ENCODE measurements at regions not wholly inside any gene's neighbourhood (a gene's known extent, or its start where the extent isn't known, plus 50 kb on each side); places are given as distances from the start of the nearest gene placed in this dataset.
"Not testable (repeated sequence)": the region's sequence is repeated elsewhere in the genome, so short reads cannot be mapped to it uniquely, and the experiment has no call there.

DNA sequence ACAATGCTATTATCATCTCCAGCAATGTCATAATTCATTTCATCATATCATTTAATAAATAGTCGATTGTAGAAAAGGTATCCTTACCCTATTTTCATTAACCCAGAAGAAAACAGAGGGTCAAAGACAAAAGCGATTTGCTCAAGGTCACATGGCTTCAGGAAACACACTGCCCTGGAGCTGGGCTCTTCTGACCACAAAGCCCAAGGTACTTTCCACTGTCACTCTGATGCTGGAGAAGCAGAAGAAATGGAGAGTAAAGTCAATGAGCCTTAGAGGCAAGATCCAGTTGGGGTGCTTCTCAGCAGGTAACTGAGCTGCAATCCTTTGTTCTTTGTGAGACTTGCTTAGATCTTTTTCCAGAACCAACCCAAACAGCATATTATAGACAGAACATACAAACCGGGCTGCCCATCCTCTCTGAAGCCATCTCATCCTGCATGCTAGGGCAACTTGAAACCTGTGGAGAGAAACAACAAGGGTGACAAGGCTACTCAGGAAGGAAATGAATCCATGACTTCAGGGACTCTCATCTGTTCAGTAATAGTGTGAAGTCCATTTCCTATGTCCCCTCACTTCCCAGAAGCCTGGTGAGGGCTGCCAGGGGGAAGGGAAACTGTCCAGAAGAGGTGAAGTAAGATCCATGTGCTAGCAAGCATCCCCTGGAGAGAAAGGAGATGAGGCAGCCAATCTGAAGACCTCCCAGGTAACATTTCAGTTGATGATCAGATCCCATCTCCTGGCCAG is 148.6 kb upstream of the SVIL start:
- H3K4me3 Mint-ChIP-seq, result no peak overlapping the region
- intact Hi-C loops (cut with micrococcal nuclease), result no loop called here

GRCh38 chr10:29780639-29781038 is 145.9 kb upstream of the SVIL start:
- H3K27me3 Mint-ChIP-seq, result peaks cover 24% of the 10 kb centered on the region

More for the DNA sequence above, 148.6 kb upstream of the SVIL start:
- Mint-ChIP-seq H3K27me3 (peaks cover 19% of the 10 kb centered on the region), H3K4me1 (ENCODE audit: low read depth) (peaks cover 27% of the 10 kb centered on the region), H3K27ac (no peak overlapping the region), H3K9me3 (no peaks in the 10 kb centered on the region), H3K36me3 (ENCODE audit: low read depth) (no peaks in the 10 kb centered on the region)

GRCh38 chr10:29780096-29780495 is 145.3 kb upstream of the SVIL start:
- Mint-ChIP-seq H3K9me3 (no peaks in the 10 kb centered on the region), H3K4me3 (no peak overlapping the region), H3K4me1 (ENCODE audit: low read depth) (peaks cover 27% of the 10 kb centered on the region), H3K27ac (peak overlapping the region; percentile 69), H3K27me3 (peaks cover 24% of the 10 kb centered on the region), H3K36me3 (ENCODE audit: low read depth) (no peaks in the 10 kb centered on the region)
- intact Hi-C loops (cut with micrococcal nuclease), result no loop called here

More at GRCh38 chr10:29780639-29781038, 145.9 kb upstream of the SVIL start:
- Mint-ChIP-seq H3K4me3 (peak overlapping the region; percentile 15), H3K9me3 (no peaks in the 10 kb centered on the region), H3K36me3 (ENCODE audit: low read depth) (no peaks in the 10 kb centered on the region), H3K4me1 (ENCODE audit: low read depth) (peaks cover 27% of the 10 kb centered on the region), H3K27ac (peak overlapping the region; percentile 69)
- intact Hi-C loops (cut with micrococcal nuclease), result no loop called here

DNA sequence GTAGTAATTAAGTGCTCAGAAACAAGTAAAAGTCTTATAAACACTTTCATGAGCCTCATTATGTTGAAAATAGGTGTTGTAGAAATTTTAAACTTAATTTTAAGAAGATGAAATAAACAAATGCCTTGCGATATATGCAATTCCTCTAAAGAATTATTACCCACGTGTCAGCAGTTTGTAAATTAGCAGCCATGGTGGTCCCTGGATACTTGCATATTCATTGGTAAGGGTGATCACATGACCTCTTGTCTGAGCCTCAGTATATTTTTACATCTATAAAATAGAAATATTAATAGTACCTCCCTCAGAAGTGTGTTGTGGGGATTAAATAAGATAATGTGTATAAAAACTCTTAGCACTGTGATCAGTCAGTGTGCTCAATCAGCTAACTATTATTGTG is 141.5 kb upstream of the SVIL start:
- no peaks in the 10 kb centered on the region for H3K36me3 Mint-ChIP-seq (ENCODE audit: low read depth)
- intact Hi-C loops (cut with micrococcal nuclease), result no loop called here
- H3K4me1 Mint-ChIP-seq (ENCODE audit: low read depth), result peaks cover 34% of the 10 kb centered on the region
- peaks cover 16% of the 10 kb centered on the region for H3K27me3 Mint-ChIP-seq
- no peak overlapping the region for H3K27ac Mint-ChIP-seq
- H3K9me3 Mint-ChIP-seq, result no peaks in the 10 kb centered on the region
- no peak overlapping the region for H3K4me3 Mint-ChIP-seq

DNA sequence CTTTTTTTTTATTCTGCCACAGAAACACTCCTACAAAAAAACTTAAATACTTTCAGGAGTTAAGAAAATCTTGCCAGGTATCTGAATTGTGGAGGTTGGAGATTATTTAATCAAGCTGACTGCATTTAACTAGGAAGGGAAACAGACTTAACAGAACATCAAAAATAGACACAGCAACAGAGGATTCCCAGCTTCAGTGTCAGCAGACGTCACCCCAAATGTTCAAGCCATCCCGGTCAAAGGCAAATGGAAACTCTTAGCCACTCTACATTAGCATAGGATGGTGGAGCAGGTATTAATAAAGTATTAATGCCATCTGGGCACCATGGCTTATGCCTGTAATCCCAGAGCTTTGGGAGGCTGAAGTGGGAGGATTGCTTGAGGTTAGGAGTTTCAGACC is 139.7 kb upstream of the SVIL start:
- no peaks in the 10 kb centered on the region for H3K9me3 Mint-ChIP-seq
- H3K27ac Mint-ChIP-seq, result no peak overlapping the region
- intact Hi-C loops (cut with micrococcal nuclease), result no loop called here
- no peaks in the 10 kb centered on the region for H3K36me3 Mint-ChIP-seq (ENCODE audit: low read depth)
- peaks cover 35% of the 10 kb centered on the region for H3K4me1 Mint-ChIP-seq (ENCODE audit: low read depth)
- H3K27me3 Mint-ChIP-seq, result peaks cover 13% of the 10 kb centered on the region
- H3K4me3 Mint-ChIP-seq, result no peak overlapping the region

GRCh38 chr10:29773675-29774091 is 138.9 kb upstream of the SVIL start:
- H3K4me1 Mint-ChIP-seq (ENCODE audit: low read depth), result peaks cover 37% of the 10 kb centered on the region
- peak overlapping the region; percentile 56 for H3K27ac Mint-ChIP-seq
- H3K4me3 Mint-ChIP-seq, result no peak overlapping the region
- intact Hi-C loops (cut with micrococcal nuclease), result no loop called here
- H3K27me3 Mint-ChIP-seq, result peaks cover 9% of the 10 kb centered on the region
- H3K9me3 Mint-ChIP-seq, result no peaks in the 10 kb centered on the region
- H3K36me3 Mint-ChIP-seq (ENCODE audit: low read depth), result no peaks in the 10 kb centered on the region

- H3K4me1 Mint-ChIP-seq (ENCODE audit: low read depth), result peaks cover 47% of the 10 kb centered on the region
- H3K36me3 Mint-ChIP-seq (ENCODE audit: low read depth), result no peaks in the 10 kb centered on the region
- no peaks in the 10 kb centered on the region for H3K9me3 Mint-ChIP-seq
- peaks cover 10% of the 10 kb centered on the region for H3K27me3 Mint-ChIP-seq
- H3K27ac Mint-ChIP-seq, result peak overlapping the region; percentile 56
- H3K4me3 Mint-ChIP-seq, result no peak overlapping the region
- intact Hi-C loops (cut with micrococcal nuclease), result no loop called here
Observed at GRCh38 chr10:29772403-29772802, 137.6 kb upstream of the SVIL start.

DNA sequence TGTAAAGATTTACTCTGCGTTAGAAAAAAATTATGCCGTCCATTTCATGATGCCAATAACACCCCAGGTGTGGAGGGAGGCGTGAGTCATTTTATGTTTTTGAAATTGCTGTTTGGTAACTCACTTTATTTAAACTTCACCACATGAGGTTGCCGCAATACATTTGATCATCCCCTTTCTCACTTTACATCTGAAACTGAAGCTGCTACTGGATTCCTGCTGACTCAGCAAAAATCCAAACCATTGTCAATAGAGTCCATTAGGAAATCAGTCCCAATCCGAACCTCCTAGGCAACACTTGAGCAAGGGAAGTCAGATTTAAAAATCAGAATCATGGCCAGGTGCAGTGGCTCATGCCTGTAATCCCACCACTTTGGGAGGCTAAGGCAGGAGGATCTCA is 136.6 kb upstream of the SVIL start:
- intact Hi-C loops (cut with micrococcal nuclease), result no loop called here
- Mint-ChIP-seq H3K36me3 (ENCODE audit: low read depth) (no peaks in the 10 kb centered on the region), H3K9me3 (no peaks in the 10 kb centered on the region), H3K27me3 (peaks cover 11% of the 10 kb centered on the region), H3K27ac (no peak overlapping the region), H3K4me1 (ENCODE audit: low read depth) (peaks cover 57% of the 10 kb centered on the region), H3K4me3 (no peak overlapping the region)

DNA sequence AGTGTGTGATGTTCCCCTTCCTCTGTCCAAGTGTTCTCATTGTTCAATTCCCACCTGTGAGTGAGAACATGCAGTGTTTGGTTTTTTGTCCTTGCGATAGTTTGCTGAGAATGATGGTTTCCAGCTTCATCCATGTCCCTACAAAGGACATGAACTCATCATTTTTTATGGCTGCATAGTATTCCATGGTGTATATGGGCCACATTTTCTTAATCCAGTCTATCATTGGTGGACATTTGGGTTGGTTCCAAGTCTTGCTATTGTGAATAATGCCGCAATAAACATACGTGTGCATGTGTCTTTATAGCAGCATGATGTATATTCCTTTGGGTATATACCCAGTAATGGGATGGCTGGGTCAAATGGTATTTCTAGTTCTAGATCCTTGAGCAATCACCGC is 134.5 kb upstream of the SVIL start:
- H3K9me3 Mint-ChIP-seq; intact Hi-C loops (cut with micrococcal nuclease); H3K4me3 Mint-ChIP-seq; H3K27ac Mint-ChIP-seq; H3K36me3 Mint-ChIP-seq (ENCODE audit: low read depth); H3K27me3 Mint-ChIP-seq: not testable (repeated sequence)
- H3K4me1 Mint-ChIP-seq (ENCODE audit: low read depth), result peaks cover 72% of the 10 kb centered on the region

DNA sequence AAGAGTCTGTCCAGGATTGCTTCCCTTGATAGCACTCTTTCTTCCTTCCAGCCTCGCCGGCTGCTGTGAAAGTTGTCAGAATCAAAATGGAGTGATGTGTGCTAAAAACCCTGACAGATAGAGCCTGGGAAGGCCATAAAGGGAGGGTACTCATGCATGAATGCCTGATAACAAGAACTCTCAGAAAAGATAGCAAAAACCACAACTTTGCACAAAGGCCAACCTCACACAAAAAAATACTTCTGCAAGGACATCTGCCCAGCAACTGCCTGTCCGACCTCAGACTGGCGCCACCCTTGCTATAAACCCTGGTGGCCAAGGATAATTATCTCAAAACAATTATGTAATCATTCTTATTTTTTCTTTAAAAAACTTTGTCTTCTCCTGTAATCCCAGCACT is 133.2 kb upstream of the SVIL start:
- H3K9me3 Mint-ChIP-seq, result no peaks in the 10 kb centered on the region
- intact Hi-C loops (cut with micrococcal nuclease), result no loop called here
- no peaks in the 10 kb centered on the region for H3K36me3 Mint-ChIP-seq (ENCODE audit: low read depth)
- H3K27me3 Mint-ChIP-seq, result peaks cover 8% of the 10 kb centered on the region
- H3K4me1 Mint-ChIP-seq (ENCODE audit: low read depth), result peaks cover 73% of the 10 kb centered on the region
- peak overlapping the region; percentile 97 for H3K27ac Mint-ChIP-seq
- no peak overlapping the region for H3K4me3 Mint-ChIP-seq

GRCh38 chr10:29766753-29767152 is 132.0 kb upstream of the SVIL start:
- Mint-ChIP-seq H3K4me1 (ENCODE audit: low read depth) (peaks cover 73% of the 10 kb centered on the region), H3K27me3 (peaks cover 8% of the 10 kb centered on the region), H3K36me3 (ENCODE audit: low read depth) (no peaks in the 10 kb centered on the region), H3K4me3 (no peak overlapping the region), H3K27ac (peak overlapping the region; percentile 97), H3K9me3 (no peaks in the 10 kb centered on the region)
- intact Hi-C loops (cut with micrococcal nuclease), result no loop called here

GRCh38 chr10:29765330-29765729 is 130.6 kb upstream of the SVIL start:
- Mint-ChIP-seq H3K4me3 (no peak overlapping the region), H3K36me3 (ENCODE audit: low read depth) (no peaks in the 10 kb centered on the region), H3K4me1 (ENCODE audit: low read depth) (peaks cover 64% of the 10 kb centered on the region), H3K27me3 (peaks cover 3% of the 10 kb centered on the region), H3K9me3 (no peaks in the 10 kb centered on the region), H3K27ac (peak overlapping the region; percentile 97)
- intact Hi-C loops (cut with micrococcal nuclease), result no loop called here

- H3K4me1 Mint-ChIP-seq (ENCODE audit: low read depth), result peaks cover 60% of the 10 kb centered on the region
- H3K27ac Mint-ChIP-seq, result peak overlapping the region; percentile 97
- H3K9me3 Mint-ChIP-seq, result no peaks in the 10 kb centered on the region
- intact Hi-C loops (cut with micrococcal nuclease), result loop anchor here (2.0 to 5.0 kb wide), 2 partner anchors 27 to 39 kb away; no protein-coding TSS in a partner anchor
- H3K4me3 Mint-ChIP-seq, result peak overlapping the region; percentile 9
- peaks cover 3% of the 10 kb centered on the region for H3K27me3 Mint-ChIP-seq
- no peaks in the 10 kb centered on the region for H3K36me3 Mint-ChIP-seq (ENCODE audit: low read depth)
Observed at GRCh38 chr10:29763396-29763795, 128.6 kb upstream of the SVIL start.

DNA sequence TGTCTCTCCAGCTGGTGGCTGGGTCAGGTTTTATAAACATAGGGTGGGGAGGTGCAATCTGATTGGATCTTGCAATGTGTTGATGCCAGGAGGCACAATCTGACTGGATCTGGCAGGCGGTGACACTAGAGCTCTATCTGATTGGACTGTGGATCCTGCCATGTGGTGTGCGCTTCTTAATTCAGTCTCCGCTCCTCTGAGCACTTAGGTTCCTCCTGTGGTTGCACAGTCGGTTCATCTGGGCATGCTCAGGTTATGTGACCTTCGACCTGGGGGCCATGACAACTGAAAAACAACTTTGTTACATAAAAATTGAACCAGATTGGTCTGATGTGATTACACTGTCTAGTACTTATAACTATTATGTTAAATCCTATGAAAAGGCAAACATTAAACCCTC is 127.1 kb upstream of the SVIL start:
- Mint-ChIP-seq H3K4me1 (ENCODE audit: low read depth) (peaks cover 62% of the 10 kb centered on the region), H3K27ac (peak overlapping the region; percentile 97), H3K9me3 (no peaks in the 10 kb centered on the region), H3K4me3 (no peak overlapping the region), H3K36me3 (ENCODE audit: low read depth) (no peaks in the 10 kb centered on the region), H3K27me3 (no peaks in the 10 kb centered on the region)
- intact Hi-C loops (cut with micrococcal nuclease), result loop anchor here (2.0 to 5.0 kb wide), 2 partner anchors 25 to 40 kb away; no protein-coding TSS in a partner anchor

Measured in dendritic cell treated with granulocyte-macrophage colony-stimulating factor and Interleukin-4, amounts not matched to agents 40 ng/mL and 50 ng/mL, for 4 days (primary cell).